GM12874 (cell line): ENCODE measurements at regions not wholly inside any gene's neighbourhood (a gene's known extent, or its start where the extent isn't known, plus 50 kb on each side); places are given as distances from the start of the nearest gene placed in this dataset.

ENCODE experiments used
- TF ChIP-seq, protein P1 (sequence below): IDR thresholded peaks from 2 replicates; pipeline ENCODE4 v1.5.1; 2011; ENCODE audit warnings: low read depth, mild to moderate bottlenecking, control low read depth, low read length, moderate library complexity; ENCODE audit not compliant: insufficient read depth

DNA sequence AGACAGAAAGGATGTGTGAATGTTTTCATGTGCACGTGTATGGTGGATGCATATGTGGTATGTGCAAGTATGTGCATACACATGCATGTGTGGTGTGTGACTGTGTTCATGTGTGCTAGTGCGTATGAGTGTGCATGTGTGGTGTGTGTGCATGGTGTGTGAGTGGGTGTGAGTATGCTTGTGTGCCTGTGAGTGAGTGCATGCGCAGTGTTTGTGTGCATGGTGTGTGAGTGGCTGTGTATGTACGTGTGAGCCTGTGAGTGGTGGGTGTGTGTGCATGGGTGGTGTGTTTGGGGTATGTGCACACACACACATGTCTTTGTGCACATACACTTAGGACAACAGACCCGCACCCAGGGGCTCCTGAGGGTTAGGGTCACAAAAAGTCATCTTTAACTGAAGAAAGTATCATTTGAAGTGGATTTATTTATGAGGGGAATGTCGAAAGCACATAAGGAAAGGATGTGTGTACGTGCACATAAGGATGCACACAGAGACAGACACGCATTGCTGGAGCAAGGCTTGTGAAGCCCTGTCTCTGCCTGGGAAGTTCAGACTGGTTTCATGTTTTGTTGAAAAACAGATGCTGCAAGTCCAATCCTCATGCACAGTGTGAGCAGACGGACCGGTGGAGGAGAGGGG lies 237.0 kb downstream of the SYK start:
- TF ChIP-seq, protein P1, sequence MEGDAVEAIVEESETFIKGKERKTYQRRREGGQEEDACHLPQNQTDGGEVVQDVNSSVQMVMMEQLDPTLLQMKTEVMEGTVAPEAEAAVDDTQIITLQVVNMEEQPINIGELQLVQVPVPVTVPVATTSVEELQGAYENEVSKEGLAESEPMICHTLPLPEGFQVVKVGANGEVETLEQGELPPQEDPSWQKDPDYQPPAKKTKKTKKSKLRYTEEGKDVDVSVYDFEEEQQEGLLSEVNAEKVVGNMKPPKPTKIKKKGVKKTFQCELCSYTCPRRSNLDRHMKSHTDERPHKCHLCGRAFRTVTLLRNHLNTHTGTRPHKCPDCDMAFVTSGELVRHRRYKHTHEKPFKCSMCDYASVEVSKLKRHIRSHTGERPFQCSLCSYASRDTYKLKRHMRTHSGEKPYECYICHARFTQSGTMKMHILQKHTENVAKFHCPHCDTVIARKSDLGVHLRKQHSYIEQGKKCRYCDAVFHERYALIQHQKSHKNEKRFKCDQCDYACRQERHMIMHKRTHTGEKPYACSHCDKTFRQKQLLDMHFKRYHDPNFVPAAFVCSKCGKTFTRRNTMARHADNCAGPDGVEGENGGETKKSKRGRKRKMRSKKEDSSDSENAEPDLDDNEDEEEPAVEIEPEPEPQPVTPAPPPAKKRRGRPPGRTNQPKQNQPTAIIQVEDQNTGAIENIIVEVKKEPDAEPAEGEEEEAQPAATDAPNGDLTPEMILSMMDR: no peak

DNA sequence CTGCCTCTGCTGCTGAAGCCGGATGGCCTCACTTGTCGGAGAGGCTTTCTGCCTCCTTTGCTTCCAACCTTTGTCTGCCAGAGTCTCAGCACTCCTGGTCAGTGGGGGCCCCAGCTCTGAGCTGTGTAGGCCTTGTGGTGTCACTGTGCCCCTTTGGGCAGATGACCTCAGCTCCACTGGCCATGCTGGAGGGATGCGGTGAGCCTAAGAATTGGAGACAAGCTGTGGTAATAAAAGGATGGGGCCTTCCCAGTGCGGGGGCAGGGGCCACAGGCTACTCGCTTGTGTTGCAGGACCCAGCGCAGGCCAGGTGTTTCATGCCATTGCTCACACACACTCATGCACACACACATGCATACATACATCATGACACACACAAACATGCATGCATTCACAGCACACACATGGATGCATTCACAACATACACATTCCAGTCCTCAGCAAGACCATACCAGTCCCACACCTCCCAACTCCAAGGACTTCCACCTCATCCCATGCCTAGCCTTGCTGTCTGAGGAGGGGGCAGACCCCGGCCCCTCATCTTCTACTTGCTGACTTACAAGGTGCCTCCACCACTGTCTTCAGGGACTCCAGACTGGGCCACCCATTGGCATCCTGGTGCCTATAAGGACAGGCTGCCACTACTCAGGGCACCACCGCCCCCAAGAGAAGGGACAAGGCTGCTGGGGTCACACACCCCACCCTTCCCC lies 237.7 kb downstream of the SYK start:
- TF ChIP-seq, protein P1: no peak

GRCh38 chr9:91039835-91040140 lies 238.2 kb downstream of the SYK start:
- TF ChIP-seq, protein P1: no peak

- TF ChIP-seq, protein P1: no peak
Measured at GRCh38 chr9:91040371-91041215, 239.0 kb downstream of the SYK start.

GRCh38 chr9:91042024-91042423 lies 240.4 kb downstream of the SYK start:
- TF ChIP-seq, protein P1: no peak

DNA sequence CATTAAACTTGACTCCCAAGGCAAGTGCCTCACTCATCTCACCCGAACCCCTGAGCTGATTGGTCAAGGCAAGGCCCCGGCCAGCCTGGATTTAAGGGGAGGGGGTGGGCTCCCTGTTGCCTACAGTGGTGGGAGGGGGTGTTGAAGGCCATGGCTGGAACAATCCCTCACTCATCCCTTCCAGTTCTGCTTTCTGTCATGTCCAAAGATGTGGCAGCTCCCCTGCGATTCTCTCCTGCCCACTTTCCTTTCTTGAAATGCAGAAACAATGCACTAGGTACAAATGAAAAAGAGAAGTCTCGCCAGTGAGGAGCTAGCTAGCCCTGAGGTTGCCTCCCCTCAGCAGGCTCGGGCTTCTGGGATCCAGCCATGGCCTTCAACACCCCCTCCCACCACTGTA lies 240.9 kb downstream of the SYK start:
- TF ChIP-seq, protein P1: no peak

GRCh38 chr9:91043056-91043810 lies 241.6 kb downstream of the SYK start:
- TF ChIP-seq, protein P1: no peak
